HFFc6 (cell line): ENCODE measurements at regions not wholly inside any gene's neighbourhood (a gene's known extent, or its start where the extent isn't known, plus 50 kb on each side); places are given as distances from the start of the nearest gene placed in this dataset.

Experiments
- DNase-seq: peaks from one replicate; pipeline ENCODE4 v3.0.0-alpha.2; 2018
- H3K27ac Mint-ChIP-seq: 2 replicates; pipeline ENCODE4 v1.8.0; 2020; ENCODE audit warnings: mild to moderate bottlenecking, mixed read lengths
- H3K27me3 Mint-ChIP-seq: 2 replicates; pipeline ENCODE4 v1.8.0; 2021; ENCODE audit warnings: mild to moderate bottlenecking, moderate library complexity, mixed read lengths; ENCODE audit not compliant: insufficient read depth
- H3K36me3 Mint-ChIP-seq: 2 replicates; pipeline ENCODE4 v1.8.0; 2021; ENCODE audit warnings: low read depth, mixed read lengths
- H3K4me1 Mint-ChIP-seq: 2 replicates; pipeline ENCODE4 v1.8.0; 2020; ENCODE audit warnings: low read depth, mixed read lengths
- H3K4me3 Mint-ChIP-seq: 2 replicates; pipeline ENCODE4 v1.8.0; 2020; ENCODE audit warnings: mild to moderate bottlenecking, moderate library complexity, mixed read lengths
- H3K9me3 Mint-ChIP-seq: 2 replicates; pipeline ENCODE4 v1.8.0; 2020; ENCODE audit warnings: mild to moderate bottlenecking, mixed read lengths
- CTCF ChIP-seq: fragments of 200-600 bp; sonication (generic); IDR thresholded peaks from 2 replicates; pipeline ENCODE4 v1.5.0; 2021; ENCODE audit warnings: antibody characterized with exemption, mild to moderate bottlenecking

- H3K27ac Mint-ChIP-seq: no peak overlapping the region
- H3K4me3 Mint-ChIP-seq: no peak overlapping the region
- no peaks in the 10 kb centered on the region for H3K27me3 Mint-ChIP-seq
- TF ChIP-seq CTCF: no peak
- H3K36me3 Mint-ChIP-seq: 0 out of 2 replicates have a peak, but pooled peaks cover 4% of the 10 kb centered on the region
- H3K4me1 Mint-ChIP-seq: no peaks in the 10 kb centered on the region
- peaks cover 27% of the 10 kb centered on the region for H3K9me3 Mint-ChIP-seq
- no peak for DNase-seq
Measured at GRCh38 chr14:26974965-26975364, 377.1 kb upstream of the NOVA1 start.

- Mint-ChIP-seq H3K4me1 (no peaks in the 10 kb centered on the region), H3K36me3 (no peaks in the 10 kb centered on the region), H3K27ac (no peak overlapping the region), H3K9me3 (peaks cover 12% of the 10 kb centered on the region), H3K4me3 (no peak overlapping the region), H3K27me3 (no peaks in the 10 kb centered on the region)
- no peak for DNase-seq
- TF ChIP-seq CTCF: no peak
Measured at GRCh38 chr14:26982071-26982470, 384.2 kb upstream of the NOVA1 start.

- peaks cover 30% of the 10 kb centered on the region for H3K9me3 Mint-ChIP-seq
- H3K27me3 Mint-ChIP-seq: no peaks in the 10 kb centered on the region
- H3K4me3 Mint-ChIP-seq: no peak overlapping the region
- no peak overlapping the region for H3K27ac Mint-ChIP-seq
- H3K4me1 Mint-ChIP-seq: no peaks in the 10 kb centered on the region
- DNase-seq: no peak
- no peaks in the 10 kb centered on the region for H3K36me3 Mint-ChIP-seq
- peak; percentile 79 for TF ChIP-seq CTCF
Measured at GRCh38 chr14:26984311-26985177, 386.7 kb upstream of the NOVA1 start.

- Mint-ChIP-seq H3K27me3 (no peaks in the 10 kb centered on the region), H3K4me1 (no peaks in the 10 kb centered on the region)
Measured at GRCh38 chr14:26987744-26988363, 390.0 kb upstream of the NOVA1 start.

GRCh38 chr14:26990946-26991345 is 393.1 kb upstream of the NOVA1 start:
- H3K36me3 Mint-ChIP-seq: no peaks in the 10 kb centered on the region
- H3K27ac Mint-ChIP-seq: no peak overlapping the region
- H3K27me3 Mint-ChIP-seq: no peaks in the 10 kb centered on the region
- no peak for DNase-seq
- no peaks in the 10 kb centered on the region for H3K4me1 Mint-ChIP-seq
- TF ChIP-seq CTCF: no peak
- H3K9me3 Mint-ChIP-seq: peaks cover 48% of the 10 kb centered on the region
- H3K4me3 Mint-ChIP-seq: no peak overlapping the region

More at GRCh38 chr14:26987744-26988363, 390.0 kb upstream of the NOVA1 start:
- DNase-seq: no peak
- no peak overlapping the region for H3K4me3 Mint-ChIP-seq
- peaks cover 42% of the 10 kb centered on the region for H3K9me3 Mint-ChIP-seq
- H3K27ac Mint-ChIP-seq: no peak overlapping the region
- TF ChIP-seq CTCF: no peak
- no peaks in the 10 kb centered on the region for H3K36me3 Mint-ChIP-seq
